Keratinocyte (primary cell): ENCODE measurements at regions not wholly inside any gene's neighbourhood (a gene's known extent, or its start where the extent isn't known, plus 50 kb on each side); places are given as distances from the start of the nearest gene placed in this dataset.

Source experiments
- DNase-seq: peaks from one replicate; pipeline ENCODE4 v3.0.0-alpha.2; 2011; ENCODE audit warnings: low read depth, missing footprints, low spot score
- FAIRE-seq: peaks from 2 replicates; lab custom pipeline; 2011; peaks lifted over from hg19 to GRCh38; lab: Jason Lieb, UNC
- H2AFZ ChIP-seq: 2 replicates; pipeline ENCODE4 v1.6.0; 2012; ENCODE audit warnings: low read length, control low read depth, inconsistent platforms; ENCODE audit not compliant: control insufficient read depth
- H3K27ac ChIP-seq: 2 replicates; pipeline ENCODE4 v1.5.1; 2011; ENCODE audit warnings: low read length; ENCODE audit not compliant: control insufficient read depth, insufficient read depth
- H3K27me3 ChIP-seq: 3 replicates; pipeline ENCODE4 v1.6.0; 2011; ENCODE audit warnings: low read length; ENCODE audit not compliant: control insufficient read depth, insufficient read depth; ENCODE audit errors: extremely low read depth
- H3K36me3 ChIP-seq, 2 experiments: 2 replicates in 1 of 2; 3 replicates in 1 of 2; pipeline ENCODE4 v1.5.1; 2011; ENCODE audit warnings: low read length in 2 of 2, mild to moderate bottlenecking in 1 of 2; ENCODE audit not compliant: control insufficient read depth in 2 of 2, insufficient read depth in 2 of 2; ENCODE audit errors: extremely low read depth in 1 of 2
- H3K4me1 ChIP-seq: 3 replicates; pipeline ENCODE4 v1.5.1; 2011; ENCODE audit warnings: low read length; ENCODE audit not compliant: control insufficient read depth, insufficient read depth; ENCODE audit errors: extremely low read depth
- H3K4me2 ChIP-seq: 3 replicates; pipeline ENCODE4 v1.6.0; 2011; ENCODE audit warnings: low read depth, low read length; ENCODE audit not compliant: control insufficient read depth, insufficient read depth; ENCODE audit errors: extremely low read depth
- H3K4me3 ChIP-seq, 3 experiments: fragments of 200-600 bp in 1 of 3; sonication (generic) in 1 of 3; 2 replicates in 2 of 3; 3 replicates in 1 of 3; pipeline ENCODE4 v1.5.1; 2011 to 2016; ENCODE audit warnings: low read length in 3 of 3, mild to moderate bottlenecking in 3 of 3, control low read depth in 2 of 3, inconsistent platforms in 1 of 3, low read depth in 1 of 3, mixed read lengths in 1 of 3, mixed run types in 1 of 3, moderate library complexity in 1 of 3; ENCODE audit not compliant: control insufficient read depth in 2 of 3, insufficient read depth in 2 of 3; ENCODE audit errors: extremely low read depth in 1 of 3
- H3K79me2 ChIP-seq: 2 replicates; pipeline ENCODE4 v1.6.0; 2012; ENCODE audit warnings: low read length; ENCODE audit not compliant: control insufficient read depth, insufficient read depth
- H3K9ac ChIP-seq: 3 replicates; pipeline ENCODE4 v1.6.0; 2011; ENCODE audit warnings: low read length; ENCODE audit not compliant: control insufficient read depth, insufficient read depth; ENCODE audit errors: extremely low read depth
- H3K9me1 ChIP-seq: 3 replicates; pipeline ENCODE4 v1.6.0; 2011; ENCODE audit warnings: low read length; ENCODE audit not compliant: control insufficient read depth, insufficient read depth; ENCODE audit errors: extremely low read depth
- H3K9me3 ChIP-seq: 2 replicates; pipeline ENCODE4 v1.5.1; 2012; ENCODE audit warnings: low read depth, low read length; ENCODE audit not compliant: control insufficient read depth
- H4K20me1 ChIP-seq: 3 replicates; pipeline ENCODE4 v1.6.0; 2011; ENCODE audit warnings: low read length; ENCODE audit not compliant: control insufficient read depth, insufficient read depth; ENCODE audit errors: extremely low read depth
- CTCF ChIP-seq, 3 experiments: IDR thresholded peaks in 1 of 3; conservative IDR thresholded peaks in 1 of 3; optimal IDR thresholded peaks in 1 of 3; 2 replicates in 2 of 3; 3 replicates in 1 of 3; pipeline versions ENCODE3 to v1.5.1; 2011; ENCODE audit warnings: low read length in 3 of 3, mild to moderate bottlenecking in 3 of 3, moderate library complexity in 2 of 3, control low read depth in 1 of 3, inconsistent platforms in 1 of 3; ENCODE audit not compliant: insufficient read depth in 2 of 3; ENCODE audit errors: extremely low read depth in 1 of 3
- EZH2 ChIP-seq: IDR thresholded peaks from one replicate; pipeline ENCODE4 v1.6.1; 2012; ENCODE audit warnings: inconsistent platforms, mild to moderate bottlenecking, low read length, moderate library complexity
- dilution Hi-C: fragments of 300-500 bp; cut with MboI; formaldehyde crosslinking; loops from one replicate; pipeline ENCODE4 v1.7.0; 2020; ENCODE audit warnings: low sequenced_read_pairs; ENCODE audit not compliant: extremely low pct_ligation_motif_present

- TF ChIP-seq CTCF (optimal IDR thresholded peaks at IDR 0.05 in 1 of 3, IDR thresholded peaks at IDR 0.05 in 1 of 3, conservative IDR thresholded peaks at IDR 0.05 in 1 of 3; ENCODE audit: extremely low read depth in 1 of 3, insufficient read depth in 2 of 3, low read length in 3 of 3) (no peak), EZH2 (no peak)
- Histone ChIP-seq H3K9me1 (no peaks in the 10 kb centered on the region), H2AFZ (no peak overlapping the region), H3K36me3 (no peaks in the 10 kb centered on the region), H3K27ac (no peak overlapping the region), H3K79me2 (no peaks in the 10 kb centered on the region), H3K9me3 (no peaks in the 10 kb centered on the region), H3K4me1 (no peaks in the 10 kb centered on the region), H3K27me3 (no peaks in the 10 kb centered on the region), H4K20me1 (no peaks in the 10 kb centered on the region), H3K4me3 (no peak overlapping the region), H3K9ac (no peak overlapping the region), H3K4me2 (no peak overlapping the region)
- FAIRE-seq (no peak), DNase-seq (no peak)
- dilution Hi-C loops, result no loop called here
These were observed 251.2 kb upstream of the DPYD start for GRCh38 chr1:98172022-98172421.

- no peaks in the 10 kb centered on the region for H3K9me3 ChIP-seq
- H3K4me1 ChIP-seq, result no peaks in the 10 kb centered on the region
- no peaks in the 10 kb centered on the region for H3K36me3 ChIP-seq
- no peaks in the 10 kb centered on the region for H3K9me1 ChIP-seq
- no peak for FAIRE-seq
- no peak overlapping the region for H3K4me2 ChIP-seq
- no peak overlapping the region for H3K27ac ChIP-seq
- no peak overlapping the region for H3K9ac ChIP-seq
- dilution Hi-C loops, result no loop called here
- no peak overlapping the region for H3K4me3 ChIP-seq
- H4K20me1 ChIP-seq, result no peaks in the 10 kb centered on the region
- TF ChIP-seq CTCF (optimal IDR thresholded peaks at IDR 0.05 in 1 of 3, IDR thresholded peaks at IDR 0.05 in 1 of 3, conservative IDR thresholded peaks at IDR 0.05 in 1 of 3; ENCODE audit: extremely low read depth in 1 of 3, insufficient read depth in 2 of 3, low read length in 3 of 3) (no peak), EZH2 (no peak)
- no peaks in the 10 kb centered on the region for H3K79me2 ChIP-seq
- H3K27me3 ChIP-seq, result no peaks in the 10 kb centered on the region
- H2AFZ ChIP-seq, result no peak overlapping the region
- DNase-seq, result no peak
These were observed 243.7 kb upstream of the DPYD start for GRCh38 chr1:98164509-98164908.
